Transverse colon (tissue), 4 donors: ENCODE measurements at regions not wholly inside any gene's neighbourhood (a gene's known extent, or its start where the extent isn't known, plus 50 kb on each side); places are given as distances from the start of the nearest gene placed in this dataset.

ENCODE experiments used
- DNase-seq: peaks from one replicate; pipeline ENCODE4 v3.0.0-alpha.2; 2019
- H3K27ac ChIP-seq, 4 donors: fragments of 200-600 bp; sonication (generic); 2 replicates each; pipeline ENCODE4 v1.5.1; 2016 to 2018; ENCODE audit warnings: inconsistent platforms in 4 of 4
- H3K27me3 ChIP-seq: fragments of 200-600 bp; sonication (generic); 2 replicates; pipeline ENCODE4 v1.5.1; 2017; ENCODE audit warnings: inconsistent platforms
- H3K36me3 ChIP-seq, 4 donors: fragments of 200-600 bp; sonication (generic); 2 replicates each; pipeline ENCODE4 v1.5.1; 2017 to 2019; ENCODE audit warnings: inconsistent platforms in 4 of 4
- H3K4me1 ChIP-seq, 4 donors: fragments of 200-600 bp; sonication (generic); 2 replicates each; pipeline ENCODE4 v1.5.1; 2017 to 2020; ENCODE audit warnings: inconsistent platforms in 4 of 4
- H3K4me3 ChIP-seq, 4 donors: fragments of 200-600 bp; sonication (generic); 1 replicate in 1 of 4; 2 replicates in 3 of 4; pipeline versions ENCODE4 v1.5.1 to v1.6.1; 2017 to 2019; ENCODE audit warnings: inconsistent platforms in 4 of 4
- H3K9me3 ChIP-seq, 2 donors: fragments of 200-600 bp; sonication (generic); 2 replicates each; pipeline ENCODE4 v1.5.1; 2017 to 2019; ENCODE audit warnings: inconsistent platforms in 2 of 2
- EP300 ChIP-seq: sonication (generic); formaldehyde crosslinking; IDR thresholded peaks from one replicate; pipeline ENCODE4 v1.6.1; 2017; ENCODE audit warnings: antibody characterized with exemption, low read depth
- POLR2A ChIP-seq: fragments of 450-650 bp; IDR thresholded peaks from one replicate; pipeline ENCODE4 v1.6.1; 2016; ENCODE audit warnings: antibody characterized with exemption, mild to moderate bottlenecking, moderate library complexity
- POLR2AphosphoS5 ChIP-seq, 3 donors: sonication (generic); formaldehyde crosslinking; IDR thresholded peaks; one replicate each; pipeline ENCODE4 v1.6.1; 2016; ENCODE audit warnings: antibody characterized with exemption in 3 of 3
- WGBS, 2 donors: methylation state at CpG; one replicate each; pipeline ENCODE4 v1.1.5; 2018; ENCODE audit warnings: low coverage in 1 of 2; 5-methylcytosine and 5-hydroxymethylcytosine counted together
- in situ Hi-C, 4 donors: fragments of 200-750 bp; cut with MboI; loops; one replicate each; pipeline versions ENCODE4 v1.15.0 to v1.15.1; 2017; ENCODE audit warnings: low sequenced_read_pairs in 3 of 4, low pct_ligation_motif_present in 1 of 4, low pct_unique_long_range_greater_than_20kb in 1 of 4
- intact Hi-C: fragments of 100-400 bp; cut with DNase I; formaldehyde crosslinking; loops from one replicate; pipeline ENCODE4 v1.15.1; 2023; ENCODE audit warnings: low total_unique reads
- TF ChIP-seq, protein P1 (sequence below), 5 experiments: fragments of 200-600 bp in 3 of 5; fragments of 450-650 bp in 2 of 5; sonication (generic) in 3 of 5; IDR thresholded peaks; 1 replicate in 2 of 5; 2 replicates in 3 of 5; pipeline ENCODE4 v1.5.1; 2016 to 2017; ENCODE audit warnings: antibody characterized with exemption in 5 of 5, inconsistent platforms in 3 of 5, mild to moderate bottlenecking in 2 of 5, moderate library complexity in 1 of 5

DNA sequence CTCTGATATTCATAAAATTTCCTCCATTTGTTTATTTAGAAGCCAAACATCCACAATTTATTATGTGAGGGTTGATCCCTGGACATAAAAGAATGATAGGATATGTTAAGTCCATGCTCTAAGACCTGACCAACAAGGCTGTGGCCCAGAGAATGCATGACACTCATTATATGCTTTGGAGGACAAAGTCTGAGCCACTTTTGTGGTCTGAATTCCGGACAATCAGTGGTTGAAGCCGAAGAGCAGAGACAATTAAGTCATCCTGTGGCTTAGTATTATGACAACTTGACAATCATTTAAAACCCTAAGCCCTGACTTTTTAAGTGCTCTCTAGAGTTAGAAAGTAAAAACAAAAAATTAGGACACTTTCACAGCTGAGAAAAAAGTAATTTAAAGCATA, 483.3 kb downstream of the PLCL1 start:
- Histone ChIP-seq H3K36me3 (no peaks in the 10 kb centered on the region), H3K27ac (no peak overlapping the region), H3K27me3 (peaks cover 21% of the 10 kb centered on the region), H3K4me1 (no peaks in the 10 kb centered on the region), H3K9me3 (no peaks in the 10 kb centered on the region), H3K4me3 (no peak overlapping the region)
- intact Hi-C loops = no loop called here
- WGBS, 2 donors = 26 to 39% methylated on average over 2 of the region's 2 CpGs
- in situ Hi-C loops = loop anchor here in 1 of 4 donors (5.0 kb wide), 1 partner anchor 485 kb away; the partner anchor contains the start of gene PLCL1
- TF ChIP-seq, protein P1, sequence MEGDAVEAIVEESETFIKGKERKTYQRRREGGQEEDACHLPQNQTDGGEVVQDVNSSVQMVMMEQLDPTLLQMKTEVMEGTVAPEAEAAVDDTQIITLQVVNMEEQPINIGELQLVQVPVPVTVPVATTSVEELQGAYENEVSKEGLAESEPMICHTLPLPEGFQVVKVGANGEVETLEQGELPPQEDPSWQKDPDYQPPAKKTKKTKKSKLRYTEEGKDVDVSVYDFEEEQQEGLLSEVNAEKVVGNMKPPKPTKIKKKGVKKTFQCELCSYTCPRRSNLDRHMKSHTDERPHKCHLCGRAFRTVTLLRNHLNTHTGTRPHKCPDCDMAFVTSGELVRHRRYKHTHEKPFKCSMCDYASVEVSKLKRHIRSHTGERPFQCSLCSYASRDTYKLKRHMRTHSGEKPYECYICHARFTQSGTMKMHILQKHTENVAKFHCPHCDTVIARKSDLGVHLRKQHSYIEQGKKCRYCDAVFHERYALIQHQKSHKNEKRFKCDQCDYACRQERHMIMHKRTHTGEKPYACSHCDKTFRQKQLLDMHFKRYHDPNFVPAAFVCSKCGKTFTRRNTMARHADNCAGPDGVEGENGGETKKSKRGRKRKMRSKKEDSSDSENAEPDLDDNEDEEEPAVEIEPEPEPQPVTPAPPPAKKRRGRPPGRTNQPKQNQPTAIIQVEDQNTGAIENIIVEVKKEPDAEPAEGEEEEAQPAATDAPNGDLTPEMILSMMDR (IDR thresholded peaks at IDR 0.05) = no peak
- no peak for TF ChIP-seq EP300
- no peak for TF ChIP-seq POLR2AphosphoS5 (IDR thresholded peaks at IDR 0.05)
- TF ChIP-seq POLR2A = no peak
- no peak for DNase-seq

DNA sequence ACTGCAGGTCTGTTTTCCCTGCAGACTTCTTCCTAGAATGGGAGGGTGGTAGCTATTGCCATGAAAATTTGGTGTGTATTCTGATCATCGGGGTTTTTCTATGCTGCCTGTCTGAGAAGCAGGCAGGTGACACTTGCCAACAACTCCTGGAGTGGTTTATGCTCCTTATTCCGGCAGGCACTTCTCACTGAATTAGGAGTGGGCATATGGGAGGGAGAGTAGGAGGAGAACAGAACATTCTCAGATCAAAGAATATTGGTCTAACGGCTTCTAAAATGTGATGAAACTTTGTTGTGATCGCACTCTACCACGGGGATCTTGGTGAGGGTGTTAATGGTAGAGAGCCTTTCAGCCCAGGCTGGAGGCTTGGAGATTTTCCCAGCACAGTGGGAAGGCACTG, 480.8 kb downstream of the PLCL1 start:
- peaks cover 26% of the 10 kb centered on the region for H3K27me3 ChIP-seq
- WGBS, 2 donors = 77 to 83% methylated on average over 3 to 5 of the region's 5 CpGs
- no peaks in the 10 kb centered on the region for H3K4me1 ChIP-seq
- in situ Hi-C loops (loop anchor here in 1 of 4 donors (5.0 kb wide), 1 partner anchor 483 kb away; the partner anchor contains the start of gene PLCL1), intact Hi-C loops (no loop called here)
- no peaks in the 10 kb centered on the region for H3K9me3 ChIP-seq
- no peak overlapping the region for H3K27ac ChIP-seq
- H3K36me3 ChIP-seq = no peaks in the 10 kb centered on the region
- TF ChIP-seq POLR2A (no peak), POLR2AphosphoS5 (IDR thresholded peaks at IDR 0.05) (no peak), EP300 (no peak)
- TF ChIP-seq, protein P1 (IDR thresholded peaks at IDR 0.05) = no peak
- no peak for DNase-seq
- no peak overlapping the region for H3K4me3 ChIP-seq

DNA sequence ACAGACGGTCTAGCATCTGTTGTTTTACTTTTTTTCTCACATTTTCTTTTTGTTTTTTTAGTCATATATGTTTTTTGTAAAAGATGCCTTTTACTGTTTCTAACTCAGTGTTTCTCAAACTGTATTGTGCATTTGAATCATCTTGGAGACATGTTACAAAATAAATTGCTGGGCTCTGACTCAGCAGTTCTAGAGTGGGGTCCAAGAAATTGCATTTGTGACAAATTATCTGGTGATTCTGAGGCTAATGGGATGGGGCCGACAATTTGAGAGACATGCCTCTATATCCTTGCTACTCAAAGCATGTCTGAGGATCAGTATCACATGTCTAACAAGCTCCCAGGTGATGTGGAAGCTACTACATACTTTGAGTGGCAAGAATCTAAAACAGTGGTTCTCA, 478.8 kb downstream of the PLCL1 start:
- in situ Hi-C loops (no loop called here), intact Hi-C loops (no loop called here)
- Histone ChIP-seq H3K27ac (no peak overlapping the region), H3K27me3 (peaks cover 26% of the 10 kb centered on the region), H3K4me3 (no peak overlapping the region), H3K9me3 (no peaks in the 10 kb centered on the region), H3K36me3 (no peaks in the 10 kb centered on the region), H3K4me1 (no peaks in the 10 kb centered on the region)
- TF ChIP-seq POLR2AphosphoS5 (IDR thresholded peaks at IDR 0.05) (no peak), POLR2A (no peak), EP300 (no peak)
- TF ChIP-seq, protein P1 (IDR thresholded peaks at IDR 0.05) = no peak
- 68 to 72% methylated on average over 2 of the region's 2 CpGs for whole genome bisulfite sequencing, 2 donors
- no peak for DNase-seq

DNA sequence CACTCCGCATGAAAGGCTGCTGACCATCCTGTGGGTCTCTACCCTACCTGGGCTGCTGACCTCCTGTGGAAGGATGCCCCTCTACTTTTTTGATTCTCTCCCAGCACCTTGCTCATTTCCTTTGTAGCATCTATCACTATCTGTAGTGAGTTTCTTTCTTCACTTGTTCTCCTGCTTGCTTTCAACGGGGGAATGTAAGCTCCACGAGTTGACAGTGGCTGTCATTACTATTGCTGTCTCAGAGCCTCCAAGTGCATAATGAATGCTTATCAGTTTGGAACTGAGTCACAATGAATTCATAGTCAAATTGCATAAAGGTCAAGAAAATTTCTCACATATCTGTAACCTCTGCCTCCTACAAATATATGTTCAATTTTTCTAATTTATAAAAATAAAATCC, 477.7 kb downstream of the PLCL1 start:
- in situ Hi-C loops = no loop called here
- no peaks in the 10 kb centered on the region for H3K4me1 ChIP-seq
- no peak for TF ChIP-seq POLR2A
- TF ChIP-seq POLR2AphosphoS5 (IDR thresholded peaks at IDR 0.05) = no peak
- no peak for TF ChIP-seq EP300
- TF ChIP-seq, protein P1 (IDR thresholded peaks at IDR 0.05) = no peak

More for the DNA sequence above, 477.7 kb downstream of the PLCL1 start:
- WGBS, 2 donors = 75 to 76% methylated on average over 3 of the region's 3 CpGs
- intact Hi-C loops = no loop called here
- Histone ChIP-seq H3K4me3 (no peak overlapping the region), H3K27ac (no peak overlapping the region), H3K9me3 (no peaks in the 10 kb centered on the region), H3K27me3 (peaks cover 26% of the 10 kb centered on the region), H3K36me3 (no peaks in the 10 kb centered on the region)
- DNase-seq = no peak
